Subcutaneous abdominal adipose tissue (tissue), 5 donors: ENCODE measurements at regions not wholly inside any gene's neighbourhood (a gene's known extent, or its start where the extent isn't known, plus 50 kb on each side); places are given as distances from the start of the nearest gene placed in this dataset.

Source experiments
- H3K27ac ChIP-seq: one replicate; pipeline ENCODE4 v1.7.0; 2013; ENCODE audit warnings: low read depth, mild to moderate bottlenecking, inconsistent platforms, low read length, moderate library complexity
- H3K27me3 ChIP-seq, 5 donors: one replicate each; pipeline ENCODE4 v1.7.0; 2013; ENCODE audit warnings: low read length in 5 of 5, inconsistent platforms in 1 of 5; ENCODE audit not compliant: control insufficient read depth in 5 of 5, insufficient read depth in 4 of 5
- H3K36me3 ChIP-seq, 5 donors: one replicate each; pipeline ENCODE4 v1.7.0; 2013; ENCODE audit warnings: low read length in 5 of 5; ENCODE audit not compliant: control insufficient read depth in 5 of 5, insufficient read depth in 5 of 5
- H3K4me1 ChIP-seq, 5 donors: one replicate each; pipeline ENCODE4 v1.7.0; 2013; ENCODE audit warnings: low read length in 5 of 5, mild to moderate bottlenecking in 3 of 5, moderate library complexity in 1 of 5; ENCODE audit not compliant: control insufficient read depth in 5 of 5, insufficient read depth in 5 of 5
- H3K4me3 ChIP-seq, 5 donors: one replicate each; pipeline ENCODE4 v1.7.0; 2013; ENCODE audit warnings: low read length in 5 of 5, low read depth in 1 of 5
- H3K9ac ChIP-seq, 5 donors: one replicate each; pipeline ENCODE4 v1.7.0; 2013; ENCODE audit warnings: low read length in 5 of 5, mild to moderate bottlenecking in 4 of 5, moderate library complexity in 3 of 5
- H3K9me3 ChIP-seq, 5 donors: one replicate each; pipeline ENCODE4 v1.7.0; 2013; ENCODE audit warnings: low read length in 5 of 5; ENCODE audit not compliant: control insufficient read depth in 5 of 5
- donor health status: healthy.
- donor health status: healthy.
- donor health status: healthy.
- donor health status: healthy.
- donor health status: healthy.

DNA sequence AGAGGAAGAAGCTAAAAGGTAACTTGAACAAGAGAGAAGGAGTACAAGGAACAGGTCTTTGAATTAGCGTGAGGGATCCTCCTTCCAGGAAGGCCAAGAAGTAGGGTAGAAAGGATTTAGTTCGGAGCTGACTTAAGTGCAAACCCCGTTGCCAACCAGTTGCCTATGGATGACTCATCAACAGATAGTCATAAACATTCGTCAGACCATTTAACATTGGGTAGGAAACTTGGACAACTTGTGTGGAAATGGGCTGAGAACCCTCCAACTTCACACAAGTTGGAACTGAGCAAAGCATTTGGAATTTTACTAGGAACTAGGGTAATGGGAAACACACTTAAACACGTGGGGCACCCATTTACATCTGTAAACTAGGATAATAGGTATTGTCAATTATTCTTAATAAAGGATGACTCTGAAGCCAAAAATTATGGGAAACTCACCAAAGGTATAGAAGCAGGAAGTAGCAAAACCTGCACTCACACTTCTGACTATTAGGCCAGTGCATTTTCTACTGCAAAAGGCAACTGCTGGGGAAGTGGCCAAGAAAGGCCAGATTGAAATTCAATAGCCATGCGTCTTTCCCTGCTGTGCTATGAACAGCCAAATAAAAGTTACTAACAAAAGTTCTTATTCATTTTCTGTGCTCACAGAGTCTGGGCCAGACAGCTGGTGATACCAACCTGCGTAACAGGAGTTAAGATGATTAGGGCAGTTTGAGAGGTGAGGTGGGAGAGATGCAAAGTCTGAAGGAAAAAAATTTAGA is 174.5 kb upstream of the TMC3 start:
- Histone ChIP-seq H3K4me3 (no peak overlapping the region), H3K27ac (no peak overlapping the region), H3K9ac (no peak overlapping the region), H3K36me3 (no peaks in the 10 kb centered on the region), H3K4me1 (peaks cover 0 to 5% (median 0%) of the 10 kb centered on the region in 5 donors), H3K9me3 (no peaks in the 10 kb centered on the region), H3K27me3 (no peaks in the 10 kb centered on the region)

DNA sequence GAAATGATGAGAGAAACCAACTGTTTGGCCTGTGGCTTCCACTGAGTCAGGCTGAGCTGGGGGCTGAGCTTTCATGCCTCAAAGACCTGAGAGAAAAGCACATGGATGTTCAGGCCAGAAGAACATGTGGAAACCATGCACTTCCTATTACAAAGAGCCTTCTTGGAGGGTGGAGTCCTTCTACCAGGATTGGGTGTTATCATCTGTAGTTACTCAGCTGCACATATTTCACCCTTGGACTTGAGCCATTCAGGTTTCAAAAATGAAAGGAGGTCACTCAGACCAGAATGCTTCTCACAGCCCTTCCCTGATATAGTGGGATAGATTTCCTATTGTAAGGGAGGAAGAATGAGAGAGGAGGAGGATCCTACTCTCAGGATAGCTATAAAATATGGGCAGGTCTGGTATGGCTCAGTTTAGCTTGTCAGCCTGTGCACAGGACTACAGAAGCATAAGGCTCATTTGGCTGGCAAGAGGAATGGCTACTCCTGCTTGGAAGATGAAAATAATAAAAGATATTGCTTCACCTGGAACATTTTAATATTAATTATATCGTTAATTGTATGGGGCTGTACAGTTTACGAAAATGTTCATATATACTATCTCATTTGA is 173.6 kb upstream of the TMC3 start:
- H3K4me3 ChIP-seq: no peak overlapping the region
- H3K9me3 ChIP-seq: peaks cover 0 to 7% (median 4%) of the 10 kb centered on the region in 5 donors
- H3K36me3 ChIP-seq: no peaks in the 10 kb centered on the region
- H3K9ac ChIP-seq: no peak overlapping the region
- no peaks in the 10 kb centered on the region for H3K27me3 ChIP-seq
- H3K27ac ChIP-seq: no peak overlapping the region
- H3K4me1 ChIP-seq: peaks cover 0 to 5% (median 0%) of the 10 kb centered on the region in 5 donors

GRCh38 chr15:81544385-81544784 is 170.4 kb upstream of the TMC3 start:
- no peaks in the 10 kb centered on the region for H3K27me3 ChIP-seq
- no peak overlapping the region for H3K9ac ChIP-seq
- H3K27ac ChIP-seq: no peak overlapping the region
- H3K4me1 ChIP-seq: peaks cover 0 to 5% (median 0%) of the 10 kb centered on the region in 5 donors
- H3K36me3 ChIP-seq: no peaks in the 10 kb centered on the region
- H3K9me3 ChIP-seq: peaks cover 0 to 7% (median 4%) of the 10 kb centered on the region in 5 donors
- H3K4me3 ChIP-seq: no peak overlapping the region

DNA sequence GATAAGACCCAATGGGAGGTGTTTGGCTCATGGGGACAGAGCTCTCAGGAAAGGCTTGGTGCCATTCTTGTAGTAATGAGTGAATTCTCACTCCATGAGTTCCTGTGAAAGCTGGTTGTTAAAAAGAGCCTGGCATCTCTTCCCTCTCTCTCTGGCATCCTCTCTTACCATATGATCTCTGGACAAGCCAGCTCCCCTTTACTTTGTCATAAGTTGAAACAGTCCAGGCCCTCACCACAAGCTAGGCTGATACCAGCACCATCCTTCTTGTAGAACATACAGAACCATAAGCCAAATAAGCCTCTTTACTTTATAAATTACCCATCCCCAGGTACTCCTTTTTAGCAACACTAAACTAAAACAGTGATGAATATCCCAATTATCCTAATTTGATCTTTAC is 166.9 kb upstream of the TMC3 start:
- Histone ChIP-seq H3K4me3 (no peak overlapping the region), H3K9me3 (peaks cover 0 to 7% (median 4%) of the 10 kb centered on the region in 5 donors), H3K4me1 (no peaks in the 10 kb centered on the region), H3K27ac (no peak overlapping the region), H3K27me3 (no peaks in the 10 kb centered on the region), H3K9ac (no peak overlapping the region), H3K36me3 (no peaks in the 10 kb centered on the region)

DNA sequence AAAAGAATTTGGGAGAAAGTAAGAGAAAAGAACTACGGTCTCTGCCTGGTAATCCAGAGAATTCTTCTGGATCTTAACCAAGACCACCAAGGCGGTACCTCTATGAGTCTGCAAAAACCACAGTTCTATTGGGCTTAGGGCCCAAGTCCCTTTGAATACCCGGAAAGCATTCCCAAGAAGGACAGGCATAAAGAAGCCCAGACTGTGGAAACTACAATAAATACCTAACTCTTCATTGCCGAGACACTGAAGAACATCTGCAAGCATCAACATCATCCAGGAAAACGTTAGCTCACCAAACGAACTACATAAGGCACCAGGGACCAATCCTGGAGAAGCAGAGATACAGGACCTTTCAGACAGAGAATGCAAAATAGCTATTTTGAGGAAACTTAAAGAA is 162.3 kb upstream of the TMC3 start:
- H3K4me3 ChIP-seq: no peak overlapping the region
- no peak overlapping the region for H3K9ac ChIP-seq
- H3K9me3 ChIP-seq: no peaks in the 10 kb centered on the region
- no peaks in the 10 kb centered on the region for H3K36me3 ChIP-seq
- H3K27me3 ChIP-seq: peaks cover 0 to 5% (median 0%) of the 10 kb centered on the region in 5 donors
- peaks cover 0 to 4% (median 3%) of the 10 kb centered on the region in 5 donors for H3K4me1 ChIP-seq
- no peak overlapping the region for H3K27ac ChIP-seq

DNA sequence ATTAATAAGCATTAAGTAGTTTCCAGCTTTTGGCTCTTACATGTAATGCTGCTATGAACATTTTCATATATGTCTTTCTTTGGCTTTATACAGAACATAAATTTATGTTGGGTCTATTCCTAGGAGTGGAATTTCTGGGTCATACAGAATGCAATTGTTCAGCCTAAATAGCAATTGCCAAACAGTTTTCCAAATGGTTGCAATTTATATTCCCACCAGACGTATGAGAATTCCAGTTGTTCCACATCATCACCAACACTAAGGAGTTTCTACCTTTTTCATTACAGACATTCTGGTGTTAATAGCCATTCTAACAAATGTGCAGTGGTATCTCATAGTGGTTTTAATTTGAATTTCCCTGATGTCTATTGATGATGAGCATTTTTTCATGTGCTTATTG is 160.1 kb upstream of the TMC3 start:
- H3K27ac ChIP-seq: no peak overlapping the region
- H3K27me3 ChIP-seq: peaks cover 0 to 5% (median 0%) of the 10 kb centered on the region in 5 donors
- H3K9ac ChIP-seq: no peak overlapping the region
- no peak overlapping the region for H3K4me3 ChIP-seq
- H3K36me3 ChIP-seq: no peaks in the 10 kb centered on the region
- H3K4me1 ChIP-seq: peaks cover 0 to 11% (median 7%) of the 10 kb centered on the region in 5 donors
- H3K9me3 ChIP-seq: no peaks in the 10 kb centered on the region

DNA sequence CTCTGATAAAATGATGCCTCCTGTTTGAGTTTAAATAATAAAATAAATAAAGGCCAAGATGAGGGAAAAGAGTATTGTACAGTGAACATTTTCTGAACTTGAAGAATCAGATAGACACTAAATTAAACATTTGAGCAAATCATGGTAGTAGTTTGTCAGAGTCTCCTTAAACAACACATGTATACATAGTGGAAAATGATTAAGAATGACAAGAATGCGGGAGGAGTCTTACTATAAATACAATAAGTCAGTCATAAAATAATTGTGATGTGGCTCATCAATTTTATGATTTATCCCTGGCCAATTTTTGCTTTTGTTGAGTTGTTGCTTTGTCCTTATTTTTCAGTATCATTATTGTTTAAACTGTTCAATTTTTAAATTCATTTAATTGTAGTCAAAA is 158.0 kb upstream of the TMC3 start:
- H3K9me3 ChIP-seq: no peaks in the 10 kb centered on the region
- H3K9ac ChIP-seq: no peak overlapping the region

DNA sequence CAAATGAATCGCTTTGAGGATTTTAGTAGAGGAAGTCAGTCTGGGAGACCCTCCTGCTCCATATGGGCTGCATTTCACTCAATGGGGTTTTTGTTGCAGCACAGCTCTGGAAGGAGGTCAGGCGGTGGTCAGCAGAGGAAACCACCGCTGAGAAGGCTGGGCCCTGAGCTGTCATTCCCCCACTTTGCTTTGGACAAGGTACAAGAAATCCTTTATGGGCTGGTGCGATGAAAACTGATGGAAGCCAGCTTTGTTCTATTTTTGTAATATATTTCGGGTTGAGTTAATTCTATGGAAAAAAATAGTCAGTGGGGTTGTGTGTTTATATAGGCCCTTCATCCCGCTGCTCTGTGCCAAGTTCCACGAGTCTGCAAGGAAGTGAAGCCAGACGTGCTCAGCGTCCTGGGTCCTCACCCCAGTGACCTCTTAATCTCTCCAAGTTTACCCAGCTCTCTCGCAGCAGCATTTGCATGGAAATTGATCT is 157.1 kb upstream of the TMC3 start:
- no peak overlapping the region for H3K4me3 ChIP-seq
- H3K27ac ChIP-seq: no peak overlapping the region
- peaks cover 0 to 5% (median 0%) of the 10 kb centered on the region in 5 donors for H3K27me3 ChIP-seq
- peaks cover 0 to 11% (median 7%) of the 10 kb centered on the region in 5 donors for H3K4me1 ChIP-seq
- H3K36me3 ChIP-seq: no peaks in the 10 kb centered on the region
- H3K9me3 ChIP-seq: no peaks in the 10 kb centered on the region
- no peak overlapping the region for H3K9ac ChIP-seq

More for the DNA sequence above, 158.0 kb upstream of the TMC3 start:
- H3K27ac ChIP-seq: no peak overlapping the region
- peaks cover 0 to 11% (median 7%) of the 10 kb centered on the region in 5 donors for H3K4me1 ChIP-seq
- peaks cover 0 to 5% (median 0%) of the 10 kb centered on the region in 5 donors for H3K27me3 ChIP-seq
- H3K36me3 ChIP-seq: no peaks in the 10 kb centered on the region
- H3K4me3 ChIP-seq: no peak overlapping the region

DNA sequence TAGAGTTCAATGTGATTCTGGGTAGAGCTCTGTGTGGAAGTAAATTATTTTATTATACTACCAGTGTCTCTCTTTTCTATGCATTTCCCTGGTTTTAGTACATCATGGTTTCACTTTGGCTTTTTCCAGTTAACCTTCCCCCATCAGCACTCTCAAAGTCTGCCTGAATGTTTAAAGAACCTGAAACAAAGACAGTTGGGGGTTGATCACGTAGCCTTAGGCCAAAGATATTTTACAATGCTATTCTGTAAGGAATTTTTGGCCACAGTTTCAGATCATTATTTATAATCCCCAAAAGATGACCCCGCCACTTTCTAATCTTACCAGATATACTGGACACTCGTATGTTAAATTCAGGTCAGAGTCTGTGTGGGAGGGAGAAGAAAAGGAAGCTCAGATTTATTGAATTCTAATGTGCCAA is 156.3 kb upstream of the TMC3 start:
- no peaks in the 10 kb centered on the region for H3K27me3 ChIP-seq

DNA sequence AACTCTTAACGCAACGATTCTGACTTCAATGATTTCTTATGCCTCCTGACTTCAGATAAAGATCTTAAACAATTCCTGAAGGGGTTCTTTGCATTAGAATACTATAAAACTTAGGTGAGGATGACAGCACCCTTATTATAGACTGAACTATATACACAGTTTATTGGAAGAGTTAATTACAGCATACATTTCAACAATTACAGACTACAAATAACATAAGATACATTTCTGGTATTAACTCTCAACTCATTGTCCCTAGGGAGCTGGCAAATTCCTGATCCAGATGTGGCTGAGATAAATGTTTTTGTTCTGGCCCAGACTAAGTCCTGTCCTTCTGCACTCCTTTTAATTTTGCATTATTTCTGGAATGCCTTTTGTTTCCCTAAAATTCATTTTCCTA is 155.5 kb upstream of the TMC3 start:
- no peaks in the 10 kb centered on the region for H3K9me3 ChIP-seq
- H3K27ac ChIP-seq: no peak overlapping the region
- no peak overlapping the region for H3K4me3 ChIP-seq
- H3K4me1 ChIP-seq: peaks cover 0 to 11% (median 7%) of the 10 kb centered on the region in 5 donors
- no peaks in the 10 kb centered on the region for H3K27me3 ChIP-seq
- no peaks in the 10 kb centered on the region for H3K36me3 ChIP-seq
- H3K9ac ChIP-seq: no peak overlapping the region

More for the DNA sequence above, 156.3 kb upstream of the TMC3 start:
- Histone ChIP-seq H3K4me3 (no peak overlapping the region), H3K36me3 (no peaks in the 10 kb centered on the region), H3K9me3 (no peaks in the 10 kb centered on the region), H3K4me1 (peaks cover 0 to 11% (median 7%) of the 10 kb centered on the region in 5 donors), H3K27ac (no peak overlapping the region), H3K9ac (no peak overlapping the region)
